DOHH2 (cell line): ENCODE measurements at regions not wholly inside any gene's neighbourhood (a gene's known extent, or its start where the extent isn't known, plus 50 kb on each side); places are given as distances from the start of the nearest gene placed in this dataset.

Source experiments
- H3F3A ChIP-seq: fragments of 200-600 bp; sonication (generic), shearing (Covaris generic); 2 replicates; pipeline ENCODE4 v1.6.0; 2016; ENCODE audit warnings: antibody characterized with exemption, mild to moderate bottlenecking; ENCODE audit not compliant: control insufficient read depth, insufficient read depth
- H3K27ac ChIP-seq: fragments of 200-600 bp; sonication (generic); 2 replicates; pipeline ENCODE4 v1.5.1; 2014; ENCODE audit warnings: low read depth, mild to moderate bottlenecking, low read length, moderate library complexity
- H3K27me3 ChIP-seq: fragments of 200-600 bp; sonication (generic); 2 replicates; pipeline ENCODE4 v1.6.1; 2014; ENCODE audit warnings: mild to moderate bottlenecking, low read length, mixed read lengths; ENCODE audit not compliant: control insufficient read depth
- H3K36me3 ChIP-seq: fragments of 200-600 bp; sonication (generic); 2 replicates; pipeline ENCODE4 v1.6.1; 2014; ENCODE audit warnings: mild to moderate bottlenecking, low read length, moderate library complexity, mixed read lengths; ENCODE audit not compliant: control insufficient read depth
- H3K4me1 ChIP-seq: fragments of 200-600 bp; sonication (generic); 2 replicates; pipeline ENCODE4 v1.6.1; 2014; ENCODE audit warnings: mild to moderate bottlenecking, low read length, mixed read lengths; ENCODE audit not compliant: control insufficient read depth
- H3K4me2 ChIP-seq: fragments of 200-600 bp; sonication (generic); 2 replicates; pipeline ENCODE4 v1.6.0; 2014; ENCODE audit warnings: mild to moderate bottlenecking, low read length, moderate library complexity
- H3K4me3 ChIP-seq: fragments of 200-600 bp; sonication (generic); 2 replicates; pipeline ENCODE4 v1.5.1; 2014; ENCODE audit warnings: mild to moderate bottlenecking, low read length, mixed read lengths
- H3K79me2 ChIP-seq: fragments of 200-600 bp; sonication (generic); 2 replicates; pipeline ENCODE4 v1.6.1; 2014; ENCODE audit warnings: mild to moderate bottlenecking, low read length, mixed read lengths; ENCODE audit not compliant: control insufficient read depth
- H3K9me2 ChIP-seq: fragments of 200-600 bp; sonication (generic); replicated peaks from 2 replicates; pipeline ENCODE4 v1.6.1; 2014; ENCODE audit warnings: mild to moderate bottlenecking, low read length, mixed read lengths; ENCODE audit not compliant: control insufficient read depth
- H3K9me3 ChIP-seq: fragments of 200-600 bp; sonication (generic); 2 replicates; pipeline ENCODE4 v1.6.1; 2014; ENCODE audit warnings: antibody characterized with exemption, low read length, mixed read lengths; ENCODE audit not compliant: control insufficient read depth, insufficient read depth
- H4K20me1 ChIP-seq: fragments of 200-600 bp; sonication (generic); 2 replicates; pipeline ENCODE4 v1.6.0; 2014; ENCODE audit warnings: low read depth, mild to moderate bottlenecking, antibody characterized with exemption, low read length, moderate library complexity; ENCODE audit not compliant: control insufficient read depth, insufficient read depth
- CTCF ChIP-seq: fragments of 200-600 bp; sonication (generic); IDR thresholded peaks from one replicate; pipeline ENCODE4 v1.5.1; 2014; ENCODE audit warnings: antibody characterized with exemption, mild to moderate bottlenecking, low read depth, low read length; ENCODE audit not compliant: poor library complexity, severe bottlenecking
- EZH2phosphoT487 ChIP-seq: fragments of 200-600 bp; sonication (generic); IDR thresholded peaks from 2 replicates; pipeline ENCODE4 v1.6.1; 2017; ENCODE audit warnings: borderline replicate concordance, mild to moderate bottlenecking, antibody characterized with exemption, low read length, moderate library complexity, mixed read lengths

- H3K4me3 ChIP-seq: no peak overlapping the region
- no peaks in the 10 kb centered on the region for H4K20me1 ChIP-seq
- H3K27ac ChIP-seq: no peak overlapping the region
- no peak for TF ChIP-seq EZH2phosphoT487
- no peak for TF ChIP-seq CTCF
- H3K9me2 ChIP-seq: no peaks in the 10 kb centered on the region
- no peaks in the 10 kb centered on the region for H3K9me3 ChIP-seq
- H3K27me3 ChIP-seq: no peaks in the 10 kb centered on the region
- H3F3A ChIP-seq: no peaks in the 10 kb centered on the region
- no peaks in the 10 kb centered on the region for H3K79me2 ChIP-seq
- no peak overlapping the region for H3K4me2 ChIP-seq
- no peaks in the 10 kb centered on the region for H3K4me1 ChIP-seq
- no peaks in the 10 kb centered on the region for H3K36me3 ChIP-seq
Measured at GRCh38 chr1:56227401-56227800, 352.0 kb downstream of the PLPP3 start.

- H4K20me1 ChIP-seq: no peaks in the 10 kb centered on the region
- no peak overlapping the region for H3K4me2 ChIP-seq
- H3K79me2 ChIP-seq: no peaks in the 10 kb centered on the region
- no peaks in the 10 kb centered on the region for H3K9me3 ChIP-seq
- H3F3A ChIP-seq: no peaks in the 10 kb centered on the region
- H3K27me3 ChIP-seq: no peaks in the 10 kb centered on the region
- no peaks in the 10 kb centered on the region for H3K4me1 ChIP-seq
- H3K36me3 ChIP-seq: no peaks in the 10 kb centered on the region
- no peak overlapping the region for H3K27ac ChIP-seq
- TF ChIP-seq EZH2phosphoT487: no peak
- no peak for TF ChIP-seq CTCF
- H3K4me3 ChIP-seq: no peak overlapping the region
- no peaks in the 10 kb centered on the region for H3K9me2 ChIP-seq
Measured at GRCh38 chr1:56225964-56226815, 353.2 kb downstream of the PLPP3 start.

- no peak overlapping the region for H3K4me3 ChIP-seq
- no peaks in the 10 kb centered on the region for H3F3A ChIP-seq
- H3K4me1 ChIP-seq: no peaks in the 10 kb centered on the region
- H3K9me2 ChIP-seq: no peaks in the 10 kb centered on the region
- H3K36me3 ChIP-seq: no peaks in the 10 kb centered on the region
- no peaks in the 10 kb centered on the region for H3K27me3 ChIP-seq
- no peak overlapping the region for H3K27ac ChIP-seq
- H3K9me3 ChIP-seq: no peaks in the 10 kb centered on the region
- TF ChIP-seq CTCF (no peak), EZH2phosphoT487 (no peak)
- H4K20me1 ChIP-seq: no peaks in the 10 kb centered on the region
- no peak overlapping the region for H3K4me2 ChIP-seq
- no peaks in the 10 kb centered on the region for H3K79me2 ChIP-seq
Measured at GRCh38 chr1:56223968-56224367, 355.4 kb downstream of the PLPP3 start.
